Psoas muscle (tissue), 7 donors: ENCODE measurements at regions not wholly inside any gene's neighbourhood (a gene's known extent, or its start where the extent isn't known, plus 50 kb on each side); places are given as distances from the start of the nearest gene placed in this dataset.

Experiments
- ATAC-seq, 4 donors: fragments of 200-7000 bp; cut with Tn5 transposase; one replicate each; pipeline ENCODE4 v1.9.1; 2020; ENCODE audit warnings: moderate library complexity in 3 of 4, mild to moderate bottlenecking in 2 of 4
- DNase-seq, 2 donors: peaks; one replicate each; pipeline ENCODE4 v3.0.0-alpha.2; 2020
- H3K27ac ChIP-seq: fragments of 200-600 bp; one replicate; pipeline ENCODE4 v1.8.0; 2022
- H3K27me3 ChIP-seq, 3 donors: fragments of 200-600 bp in 1 of 3; one replicate each; pipeline versions ENCODE4 v1.6.1 to v1.8.0; 2013 to 2022; ENCODE audit warnings: low read length in 2 of 3, mild to moderate bottlenecking in 2 of 3, moderate library complexity in 1 of 3; ENCODE audit not compliant: insufficient read depth in 3 of 3
- H3K36me3 ChIP-seq, 2 donors: fragments of 200-600 bp in 1 of 2; one replicate each; pipeline versions ENCODE4 v1.6.1 to v1.8.0; 2013 to 2022; ENCODE audit warnings: low read depth in 1 of 2, mild to moderate bottlenecking in 1 of 2, moderate library complexity in 1 of 2; ENCODE audit not compliant: insufficient read depth in 1 of 2
- H3K4me1 ChIP-seq: fragments of 200-600 bp; one replicate; pipeline ENCODE4 v1.8.0; 2022
- H3K4me3 ChIP-seq: fragments of 200-600 bp; one replicate; pipeline ENCODE4 v1.8.0; 2022; ENCODE audit warnings: mild to moderate bottlenecking
- H3K9me3 ChIP-seq: fragments of 200-600 bp; one replicate; pipeline ENCODE4 v1.8.0; 2022
- WGBS, 3 donors: extraction: QIAGEN DNeasy Blood & Tissue Kit; methylation state at CpG; one replicate each; pipeline versions ENCODE4 v1.1.6 to v1.1.7; 2013; 5-methylcytosine and 5-hydroxymethylcytosine counted together
- intact Hi-C, 2 donors: fragments of 100-400 bp; cut with DNase I; formaldehyde crosslinking; loops; one replicate each; pipeline versions ENCODE4 v1.11.0 to v1.14.2; 2022
- TF ChIP-seq, protein P1 (sequence below): fragments of 200-600 bp; IDR thresholded peaks from one replicate; pipeline ENCODE4 v1.8.0; 2022; ENCODE audit warnings: antibody characterized with exemption
- donor health status: healthy with polysubstance abuse.
- donor health status: DM: no; HTN: no; CAD: no; lungs with moderate emphysema.
- donor health status: Bipolar disorder and iron deficiency.
- donor health status: healthy.
- donor health status: DM: yes; HTN: yes; CAD: no.
- donor health status: DM: no; HTN: no; CAD: no.
- donor health status: DM: yes; HTN: yes; CAD: no.

DNA sequence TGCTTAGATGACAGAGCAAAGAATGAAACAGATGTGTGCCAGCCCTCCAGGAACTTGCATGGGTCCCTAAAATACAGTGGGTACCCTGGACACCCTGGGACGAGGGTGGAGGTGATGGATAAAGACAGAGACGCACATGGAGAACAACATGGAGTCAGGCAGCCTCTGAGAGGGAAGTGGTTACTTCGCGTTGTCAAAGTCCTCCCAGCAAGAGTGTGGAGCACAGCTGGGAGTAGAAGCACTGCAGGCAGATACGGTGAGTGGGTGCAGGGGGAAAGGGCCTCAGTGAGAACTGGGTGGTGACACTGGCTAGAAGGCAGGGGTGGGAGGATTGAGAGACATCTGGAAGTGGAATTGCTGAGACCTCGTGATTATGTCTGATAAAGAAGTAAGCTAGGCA, 70.8 kb upstream of the PRR20G start:
- intact Hi-C loops: no loop called here
- 69 to 79% (median 71%) methylated on average over 6 of the region's 6 CpGs for WGBS, 3 donors
- TF ChIP-seq, protein P1, sequence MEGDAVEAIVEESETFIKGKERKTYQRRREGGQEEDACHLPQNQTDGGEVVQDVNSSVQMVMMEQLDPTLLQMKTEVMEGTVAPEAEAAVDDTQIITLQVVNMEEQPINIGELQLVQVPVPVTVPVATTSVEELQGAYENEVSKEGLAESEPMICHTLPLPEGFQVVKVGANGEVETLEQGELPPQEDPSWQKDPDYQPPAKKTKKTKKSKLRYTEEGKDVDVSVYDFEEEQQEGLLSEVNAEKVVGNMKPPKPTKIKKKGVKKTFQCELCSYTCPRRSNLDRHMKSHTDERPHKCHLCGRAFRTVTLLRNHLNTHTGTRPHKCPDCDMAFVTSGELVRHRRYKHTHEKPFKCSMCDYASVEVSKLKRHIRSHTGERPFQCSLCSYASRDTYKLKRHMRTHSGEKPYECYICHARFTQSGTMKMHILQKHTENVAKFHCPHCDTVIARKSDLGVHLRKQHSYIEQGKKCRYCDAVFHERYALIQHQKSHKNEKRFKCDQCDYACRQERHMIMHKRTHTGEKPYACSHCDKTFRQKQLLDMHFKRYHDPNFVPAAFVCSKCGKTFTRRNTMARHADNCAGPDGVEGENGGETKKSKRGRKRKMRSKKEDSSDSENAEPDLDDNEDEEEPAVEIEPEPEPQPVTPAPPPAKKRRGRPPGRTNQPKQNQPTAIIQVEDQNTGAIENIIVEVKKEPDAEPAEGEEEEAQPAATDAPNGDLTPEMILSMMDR: no peak
- no peak overlapping the region for H3K4me3 ChIP-seq
- H3K9me3 ChIP-seq: no peaks in the 10 kb centered on the region
- H3K27ac ChIP-seq: no peak overlapping the region
- H3K4me1 ChIP-seq: no peaks in the 10 kb centered on the region
- H3K36me3 ChIP-seq: no peaks in the 10 kb centered on the region
- ATAC-seq: no peak
- DNase-seq: no peak
- H3K27me3 ChIP-seq: no peaks in the 10 kb centered on the region

DNA sequence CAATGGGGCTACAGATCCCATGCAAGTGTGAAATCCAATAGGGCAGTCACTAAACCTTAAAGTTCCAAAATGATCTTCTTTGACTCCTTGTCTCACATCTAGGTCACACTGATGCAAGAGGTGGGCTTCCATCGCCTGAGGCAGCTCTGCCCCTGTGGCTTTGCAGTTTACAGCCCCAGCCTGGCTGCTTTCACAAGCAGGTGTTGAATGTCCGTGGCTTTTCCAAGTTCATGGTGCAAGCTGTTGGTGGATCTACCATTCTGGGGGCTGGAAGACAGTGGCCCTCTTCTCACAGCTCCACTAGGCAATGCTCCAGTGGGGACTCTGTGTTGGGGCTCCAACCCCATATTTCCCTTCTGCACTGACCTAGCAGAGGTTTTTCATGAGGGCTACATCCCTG, 68.5 kb upstream of the PRR20G start:
- Histone ChIP-seq H3K4me1 (no peaks in the 10 kb centered on the region), H3K27ac (no peak overlapping the region), H3K9me3 (no peaks in the 10 kb centered on the region), H3K4me3 (no peak overlapping the region), H3K36me3 (no peaks in the 10 kb centered on the region), H3K27me3 (no peaks in the 10 kb centered on the region)
- DNase-seq (no peak), ATAC-seq (no peak)
- TF ChIP-seq, protein P1: no peak
- 70 to 78% (median 75%) methylated on average over 2 of the region's 2 CpGs for WGBS, 3 donors
- intact Hi-C loops: no loop called here

DNA sequence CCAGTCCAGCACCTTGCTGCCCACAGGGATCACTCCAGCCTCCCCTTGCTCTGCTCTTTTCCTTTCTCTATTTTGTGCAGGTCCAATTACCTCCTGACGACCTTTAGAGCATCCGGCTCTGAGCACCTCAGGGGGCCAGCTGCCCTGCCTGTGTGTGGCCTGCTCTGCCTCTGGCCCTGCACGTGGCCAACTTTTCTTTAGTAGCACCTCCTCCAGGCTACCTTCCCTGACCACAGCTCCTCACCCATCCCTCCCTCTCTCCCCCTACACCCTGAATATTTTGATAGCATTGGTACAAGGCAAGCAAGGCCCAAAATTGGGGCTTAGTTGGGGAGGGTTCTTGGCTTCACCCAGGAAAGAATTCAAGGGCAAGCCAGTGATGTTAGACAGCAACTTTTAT, 66.9 kb upstream of the PRR20G start:
- peaks cover 0 to 5% (median 4%) of the 10 kb centered on the region in 3 donors for H3K27me3 ChIP-seq
- H3K4me3 ChIP-seq: no peak overlapping the region
- H3K9me3 ChIP-seq: no peaks in the 10 kb centered on the region
- 59 to 64% (median 63%) methylated on average over 3 of the region's 3 CpGs for WGBS, 3 donors
- TF ChIP-seq, protein P1: no peak
- no peaks in the 10 kb centered on the region for H3K4me1 ChIP-seq
- no peak overlapping the region for H3K27ac ChIP-seq
- DNase-seq (no peak), ATAC-seq (no peak)
- H3K36me3 ChIP-seq: no peaks in the 10 kb centered on the region
- intact Hi-C loops: no loop called here

DNA sequence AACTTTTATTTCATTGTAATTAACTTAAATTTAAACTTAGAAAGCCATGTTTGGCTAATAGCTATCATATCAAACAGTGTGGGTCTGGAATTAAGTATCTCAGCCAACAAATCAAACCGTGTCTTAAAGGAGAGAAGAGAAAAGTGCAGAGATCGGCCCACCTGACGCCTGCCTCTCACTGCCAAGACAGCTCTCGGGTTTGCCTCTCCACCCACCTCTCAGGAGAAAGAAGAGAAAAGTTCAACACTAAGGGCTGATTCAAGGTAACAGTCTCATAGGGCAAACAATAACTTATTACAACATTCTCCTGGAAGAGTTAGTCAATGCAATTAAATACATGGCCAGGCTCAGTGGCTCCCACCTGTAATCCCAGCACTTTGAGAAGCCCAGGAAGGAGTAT, 64.8 kb upstream of the PRR20G start:
- Histone ChIP-seq H3K27me3 (peaks cover 0 to 14% (median 4%) of the 10 kb centered on the region in 3 donors), H3K9me3 (no peaks in the 10 kb centered on the region), H3K27ac (no peak overlapping the region), H3K4me1 (no peaks in the 10 kb centered on the region), H3K36me3 (no peaks in the 10 kb centered on the region), H3K4me3 (no peak overlapping the region)
- TF ChIP-seq, protein P1: no peak
- ATAC-seq: no peak
- intact Hi-C loops: no loop called here
- DNase-seq: no peak
- WGBS, 3 donors: 50 to 63% (median 59%) methylated on average over 4 of the region's 4 CpGs

DNA sequence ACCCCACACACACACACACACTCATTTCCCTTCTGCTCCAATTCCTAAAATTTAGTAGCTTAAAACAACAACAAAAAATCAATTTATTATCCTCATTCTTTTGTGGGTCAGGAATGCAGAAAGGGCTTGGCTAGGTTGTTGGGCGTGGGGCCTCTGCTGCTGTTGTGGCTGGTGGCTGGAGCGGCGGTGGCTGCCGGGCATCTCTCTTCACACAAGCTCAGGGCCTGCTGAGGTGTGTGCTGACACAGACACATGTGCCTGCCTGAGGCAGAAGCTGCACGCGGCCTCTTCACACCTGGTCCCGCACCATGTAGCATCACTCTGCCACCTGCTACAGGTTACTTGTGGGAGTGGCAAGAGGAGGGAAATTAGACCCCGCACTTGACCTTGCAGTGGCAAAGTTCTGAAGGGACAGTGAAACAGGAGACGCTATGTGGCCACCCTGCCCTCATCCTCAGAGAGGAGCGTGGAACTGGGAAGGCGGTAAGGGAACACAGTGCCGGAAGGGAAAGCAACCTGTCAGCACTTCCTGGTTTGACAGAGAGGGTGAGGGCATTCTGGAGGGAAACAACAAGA, 64.0 kb upstream of the PRR20G start:
- Histone ChIP-seq H3K27ac (no peak overlapping the region), H3K27me3 (peaks cover 0 to 21% (median 5%) of the 10 kb centered on the region in 3 donors), H3K4me1 (no peaks in the 10 kb centered on the region), H3K4me3 (no peak overlapping the region), H3K9me3 (no peaks in the 10 kb centered on the region), H3K36me3 (no peaks in the 10 kb centered on the region)
- ATAC-seq (no peak), DNase-seq (no peak)
- intact Hi-C loops: no loop called here
- TF ChIP-seq, protein P1: no peak
- WGBS, 3 donors: 62 to 71% (median 66%) methylated on average over 12 of the region's 12 CpGs
